CD14-positive monocyte (primary cell): ENCODE measurements at regions not wholly inside any gene's neighbourhood (a gene's known extent, or its start where the extent isn't known, plus 50 kb on each side); places are given as distances from the start of the nearest gene placed in this dataset.

Experiments
- DNase-seq, 3 donors: peaks; one replicate each; pipeline ENCODE4 v3.0.0-alpha.2; 2011 to 2022
- H2AFZ ChIP-seq: 2 replicates; pipeline ENCODE4 v1.6.0; 2012; ENCODE audit warnings: mild to moderate bottlenecking, low read depth, low read length, inconsistent platforms; ENCODE audit not compliant: insufficient read depth, poor library complexity, severe bottlenecking
- H3K27ac ChIP-seq, 2 donors: 1 replicate in 1 of 2; 2 replicates in 1 of 2; pipeline ENCODE4 v1.5.1; 2012 to 2013; ENCODE audit warnings: low read length in 2 of 2, control low read depth in 1 of 2, inconsistent platforms in 1 of 2, low read depth in 1 of 2, mild to moderate bottlenecking in 1 of 2
- H3K27me3 ChIP-seq, 2 donors: one replicate each; pipeline versions ENCODE4 v1.6.0 to v1.6.1; 2011 to 2013; ENCODE audit warnings: low read length in 2 of 2; ENCODE audit not compliant: control insufficient read depth in 2 of 2, insufficient read depth in 2 of 2
- H3K36me3 ChIP-seq, 2 donors: replicated peaks in 1 of 2; 1 replicate in 1 of 2; 2 replicates in 1 of 2; pipeline versions ENCODE4 v1.5.1 to v1.6.1; 2012 to 2013; ENCODE audit warnings: low read length in 2 of 2, control low read depth in 1 of 2, inconsistent platforms in 1 of 2, mild to moderate bottlenecking in 1 of 2; ENCODE audit not compliant: insufficient read depth in 2 of 2, control insufficient read depth in 1 of 2
- H3K4me1 ChIP-seq, 2 donors: 1 replicate in 1 of 2; 2 replicates in 1 of 2; pipeline versions ENCODE4 v1.5.1 to v1.6.1; 2012 to 2013; ENCODE audit warnings: low read length in 2 of 2, control low read depth in 1 of 2, inconsistent platforms in 1 of 2, mild to moderate bottlenecking in 1 of 2, moderate library complexity in 1 of 2; ENCODE audit not compliant: insufficient read depth in 2 of 2, control insufficient read depth in 1 of 2
- H3K4me2 ChIP-seq: replicated peaks from 2 replicates; pipeline ENCODE3; 2012; ENCODE audit warnings: low read length, moderate library complexity, mild to moderate bottlenecking; ENCODE audit not compliant: poor library complexity, severe bottlenecking; ENCODE audit errors: extremely low read depth
- H3K4me3 ChIP-seq, 3 experiments: fragments of 200-600 bp in 1 of 3; sonication (generic) in 1 of 3; replicated peaks in 1 of 3; 1 replicate in 2 of 3; 2 replicates in 1 of 3; pipeline ENCODE4 v1.5.1; 2011 to 2013; ENCODE audit warnings: low read length in 3 of 3, mild to moderate bottlenecking in 3 of 3, control low read depth in 2 of 3, low read depth in 2 of 3, inconsistent platforms in 1 of 3, moderate library complexity in 1 of 3
- H3K79me2 ChIP-seq: 2 replicates; pipeline ENCODE4 v1.6.0; 2012; ENCODE audit warnings: mild to moderate bottlenecking, control low read depth, inconsistent platforms, low read length, moderate library complexity; ENCODE audit not compliant: insufficient read depth
- H3K9ac ChIP-seq: 2 replicates; pipeline ENCODE4 v1.6.0; 2017; ENCODE audit warnings: low read length, mild to moderate bottlenecking; ENCODE audit not compliant: insufficient read depth, poor library complexity, severe bottlenecking
- H3K9me3 ChIP-seq, 2 donors: replicated peaks in 1 of 2; 1 replicate in 1 of 2; 2 replicates in 1 of 2; pipeline versions ENCODE4 v1.5.1 to v1.6.1; 2012 to 2013; ENCODE audit warnings: low read length in 2 of 2, control low read depth in 1 of 2; ENCODE audit not compliant: control insufficient read depth in 1 of 2, insufficient read depth in 1 of 2
- H4K20me1 ChIP-seq: 2 replicates; pipeline ENCODE4 v1.6.0; 2012; ENCODE audit warnings: mild to moderate bottlenecking, low read length, control low read depth, moderate library complexity; ENCODE audit not compliant: insufficient read depth
- H3K27ac Mint-ChIP-seq, 7 donors: one replicate each; pipeline ENCODE4 v1.8.0; 2020; ENCODE audit warnings: mild to moderate bottlenecking in 7 of 7, mixed read lengths in 7 of 7, moderate library complexity in 6 of 7, inconsistent platforms in 2 of 7
- H3K27me3 Mint-ChIP-seq, 3 donors: one replicate each; pipeline ENCODE4 v1.8.0; 2021 to 2022; ENCODE audit warnings: low read depth in 3 of 3, mild to moderate bottlenecking in 3 of 3, mixed read lengths in 3 of 3, moderate library complexity in 3 of 3, inconsistent platforms in 1 of 3
- H3K36me3 Mint-ChIP-seq, 2 donors: one replicate each; pipeline ENCODE4 v1.8.0; 2020; ENCODE audit warnings: mixed read lengths in 2 of 2, inconsistent platforms in 1 of 2, mild to moderate bottlenecking in 1 of 2
- H3K4me1 Mint-ChIP-seq: one replicate; pipeline ENCODE4 v1.8.0; 2020; ENCODE audit warnings: mild to moderate bottlenecking, mixed read lengths
- H3K4me3 Mint-ChIP-seq, 2 donors: one replicate each; pipeline ENCODE4 v1.8.0; 2020; ENCODE audit warnings: mild to moderate bottlenecking in 2 of 2, mixed read lengths in 2 of 2, moderate library complexity in 1 of 2
- H3K9me3 Mint-ChIP-seq, 7 donors: one replicate each; pipeline ENCODE4 v1.8.0; 2020 to 2022; ENCODE audit warnings: mixed read lengths in 7 of 7, mild to moderate bottlenecking in 6 of 7, moderate library complexity in 6 of 7, inconsistent platforms in 2 of 7
- WGBS: methylation state at CpG from one replicate; pipeline ENCODE4 v1.1.5; 2013; ENCODE audit warnings: missing lambda C conversion rate; ENCODE audit not compliant: insufficient coverage; 5-methylcytosine and 5-hydroxymethylcytosine counted together
- intact Hi-C, 2 donors: fragments of 100-400 bp; cut with micrococcal nuclease; formaldehyde crosslinking; loops; one replicate each; pipeline versions ENCODE4 v1.15.0 to v1.15.1; 2023
- TF ChIP-seq, protein P1 (sequence below): fragments of 200-600 bp; IDR thresholded peaks from one replicate; pipeline ENCODE4 v1.8.0; 2022; ENCODE audit warnings: antibody characterized with exemption, mild to moderate bottlenecking

DNA sequence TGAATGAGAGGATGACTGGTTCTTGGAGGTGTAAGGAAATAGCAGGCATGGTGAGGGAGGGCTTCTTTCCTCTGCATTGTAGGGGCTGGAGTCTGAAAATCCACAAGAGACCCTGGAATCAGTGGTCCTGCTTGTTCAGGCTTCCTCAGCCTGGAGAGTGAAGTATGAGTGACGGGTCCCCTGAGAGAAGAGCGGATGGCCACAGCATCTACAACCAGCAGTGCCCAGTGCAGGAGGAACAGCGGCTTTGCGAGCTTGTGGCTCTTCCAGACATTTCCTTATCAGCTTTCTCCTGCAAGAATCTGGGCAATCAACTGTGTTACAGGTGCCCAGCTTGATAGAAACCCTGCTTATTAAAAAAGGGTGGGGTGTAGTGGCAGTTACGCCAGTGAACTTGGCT, 97.0 kb upstream of the HES1 start:
- WGBS, result 100% methylated on average over 3 of the region's 5 CpGs
- Histone ChIP-seq H3K79me2 (no peaks in the 10 kb centered on the region), H3K36me3 (no peaks in the 10 kb centered on the region), H3K27me3 (no peaks in the 10 kb centered on the region), H3K9me3 (no peaks in the 10 kb centered on the region), H4K20me1 (no peaks in the 10 kb centered on the region), H3K27ac (no peak overlapping the region), H2AFZ (no peak overlapping the region), H3K4me3 (no peak overlapping the region), H3K4me2 (no peak overlapping the region), H3K9ac (no peak overlapping the region), H3K4me1 (peaks cover 3 to 5% of the 10 kb centered on the region in 2 donors)
- Mint-ChIP-seq H3K27me3 (peaks cover 5 to 10% (median 9%) of the 10 kb centered on the region in 3 donors), H3K4me3 (no peak overlapping the region), H3K4me1 (peaks cover 11% of the 10 kb centered on the region), H3K9me3 (peaks cover 0 to 3% (median 0%) of the 10 kb centered on the region in 7 donors), H3K36me3 (no peaks in the 10 kb centered on the region), H3K27ac (no peak overlapping the region)
- TF ChIP-seq, protein P1, sequence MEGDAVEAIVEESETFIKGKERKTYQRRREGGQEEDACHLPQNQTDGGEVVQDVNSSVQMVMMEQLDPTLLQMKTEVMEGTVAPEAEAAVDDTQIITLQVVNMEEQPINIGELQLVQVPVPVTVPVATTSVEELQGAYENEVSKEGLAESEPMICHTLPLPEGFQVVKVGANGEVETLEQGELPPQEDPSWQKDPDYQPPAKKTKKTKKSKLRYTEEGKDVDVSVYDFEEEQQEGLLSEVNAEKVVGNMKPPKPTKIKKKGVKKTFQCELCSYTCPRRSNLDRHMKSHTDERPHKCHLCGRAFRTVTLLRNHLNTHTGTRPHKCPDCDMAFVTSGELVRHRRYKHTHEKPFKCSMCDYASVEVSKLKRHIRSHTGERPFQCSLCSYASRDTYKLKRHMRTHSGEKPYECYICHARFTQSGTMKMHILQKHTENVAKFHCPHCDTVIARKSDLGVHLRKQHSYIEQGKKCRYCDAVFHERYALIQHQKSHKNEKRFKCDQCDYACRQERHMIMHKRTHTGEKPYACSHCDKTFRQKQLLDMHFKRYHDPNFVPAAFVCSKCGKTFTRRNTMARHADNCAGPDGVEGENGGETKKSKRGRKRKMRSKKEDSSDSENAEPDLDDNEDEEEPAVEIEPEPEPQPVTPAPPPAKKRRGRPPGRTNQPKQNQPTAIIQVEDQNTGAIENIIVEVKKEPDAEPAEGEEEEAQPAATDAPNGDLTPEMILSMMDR, result no peak
- no peak for DNase-seq
- intact Hi-C loops, result no loop called here

DNA sequence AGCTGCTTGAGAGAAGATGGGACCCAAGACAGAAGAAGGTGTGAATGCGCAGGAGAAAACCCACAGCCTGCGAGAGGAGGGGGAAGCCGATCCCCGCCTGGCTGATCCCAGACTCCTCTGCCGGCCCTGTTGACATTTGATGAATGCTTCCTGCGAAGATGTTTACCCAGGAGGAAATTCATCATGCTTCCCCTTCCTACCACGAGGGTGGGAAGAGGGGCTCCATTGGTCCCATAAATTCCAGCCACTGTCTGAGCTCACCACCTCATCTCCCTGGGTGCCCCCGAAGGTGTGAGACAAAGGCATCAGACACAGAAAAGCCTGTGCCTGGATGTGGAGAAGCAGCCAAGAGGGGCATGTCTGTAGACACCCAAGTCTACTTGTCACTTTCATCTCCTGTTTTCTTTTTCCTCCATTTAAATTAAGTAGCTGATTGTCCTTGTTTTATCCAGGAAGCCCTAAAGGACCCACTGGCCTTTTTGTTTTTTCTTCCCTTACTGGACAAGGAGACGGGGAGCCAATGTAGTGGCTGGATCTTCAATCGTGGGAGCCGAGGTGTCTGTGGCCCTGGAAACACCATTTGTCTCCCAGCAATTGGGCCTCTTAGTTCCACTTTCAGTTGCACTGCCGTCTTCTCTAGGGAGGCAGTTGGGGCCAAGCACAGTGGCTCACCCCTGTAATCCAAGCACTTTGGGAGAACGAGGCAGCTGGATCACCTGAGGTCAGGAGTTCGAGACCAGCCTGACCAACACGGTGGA, 95.3 kb upstream of the HES1 start:
- Histone ChIP-seq H3K9me3 (no peaks in the 10 kb centered on the region), H3K4me3 (no peak overlapping the region), H3K27ac (no peak overlapping the region), H3K79me2 (no peaks in the 10 kb centered on the region), H3K36me3 (no peaks in the 10 kb centered on the region), H3K9ac (no peak overlapping the region), H2AFZ (peak overlapping the region; percentile 25), H3K4me2 (no peak overlapping the region), H3K27me3 (no peaks in the 10 kb centered on the region), H4K20me1 (no peaks in the 10 kb centered on the region), H3K4me1 (peaks cover 3 to 5% of the 10 kb centered on the region in 2 donors)
- TF ChIP-seq, protein P1, result no peak
- Mint-ChIP-seq H3K27ac (peak overlapping the region in 2 of 7 donors; percentile 8 to 50), H3K9me3 (peaks cover 0 to 3% (median 0%) of the 10 kb centered on the region in 7 donors), H3K36me3 (no peaks in the 10 kb centered on the region), H3K27me3 (peaks cover 5 to 7% (median 6%) of the 10 kb centered on the region in 3 donors), H3K4me3 (peak overlapping the region; percentile 35 to 45), H3K4me1 (peaks cover 11% of the 10 kb centered on the region)
- intact Hi-C loops, result no loop called here
- DNase-seq, result no peak
- 69% methylated on average over 6 of the region's 15 CpGs for WGBS
